ENCODE measurements at regions not wholly inside any gene's neighbourhood (a gene's known extent, or its start where the extent isn't known, plus 50 kb on each side); places are given as distances from the start of the nearest gene placed in this dataset.
A peak's percentile ranks its signal among the peaks of the same experiment; 100 is the strongest.

GRCh38 chr2:61700464-61700863 lies 153.4 kb downstream of the FAM161A start:
- no peak for DNase-seq (ENCODE audit: low read depth)
- H3K4me3 ChIP-seq (ENCODE audit: low read depth, low read length) = no peak overlapping the region
- no peak for TF ChIP-seq CTCF (conservative IDR thresholded peaks at IDR 0.05; ENCODE audit: low read depth, low read length)

GRCh38 chr2:61694312-61695274 lies 156.4 kb upstream of the XPO1 start:
- peak; percentile 72 for TF ChIP-seq CTCF (conservative IDR thresholded peaks at IDR 0.05; ENCODE audit: low read depth, low read length)
- peak overlapping the region; percentile 93 for H3K4me3 ChIP-seq (ENCODE audit: low read depth, low read length)
- peak; percentile 94 for DNase-seq (ENCODE audit: low read depth)

DNA sequence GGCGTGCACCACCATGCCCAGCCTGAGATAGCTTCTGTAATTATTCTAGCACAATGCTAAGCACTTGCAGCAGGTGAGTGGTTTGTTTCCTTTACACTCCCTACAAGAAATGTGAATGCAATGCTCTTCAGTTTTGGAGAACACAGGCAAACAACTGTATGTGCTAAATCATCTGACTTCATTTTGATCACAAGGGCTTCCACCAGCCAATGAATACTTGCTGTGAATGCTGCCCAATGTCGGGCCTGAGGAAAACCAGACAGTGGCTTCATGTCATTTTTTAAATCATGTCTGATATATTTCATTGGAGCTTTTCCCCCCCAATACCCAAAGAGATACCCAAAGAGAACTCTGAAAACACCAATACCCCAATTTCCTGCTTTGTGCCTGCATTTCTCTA lies 155.6 kb upstream of the XPO1 start:
- no peak for TF ChIP-seq CTCF (conservative IDR thresholded peaks at IDR 0.05; ENCODE audit: low read depth, low read length)
- DNase-seq (ENCODE audit: low read depth) = no peak
- no peak overlapping the region for H3K4me3 ChIP-seq (ENCODE audit: low read depth, low read length)

DNA sequence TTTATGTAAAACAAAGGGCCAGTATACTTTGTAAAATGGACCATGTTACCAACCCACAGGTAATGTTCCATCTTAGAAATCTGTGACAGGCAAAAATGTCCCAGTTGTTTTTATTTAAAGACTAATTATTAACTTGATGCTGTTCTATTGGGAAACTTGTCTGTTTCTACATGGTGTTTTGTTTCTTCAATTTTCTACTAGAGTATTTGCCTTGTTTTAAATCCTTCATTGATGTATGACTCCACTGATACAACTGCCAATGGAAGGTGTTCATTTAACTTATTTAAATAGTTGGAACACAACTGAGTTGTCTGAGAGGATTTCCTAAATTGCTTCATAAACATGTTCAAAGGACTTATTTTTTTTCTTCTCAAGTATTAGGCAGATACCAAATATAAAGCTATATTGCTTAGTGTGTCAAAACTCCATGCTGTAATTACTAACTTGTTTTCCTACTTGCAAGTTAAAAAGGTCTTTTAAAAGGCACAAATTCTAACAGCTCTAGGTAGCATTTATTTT lies 152.0 kb upstream of the XPO1 start:
- no peak for DNase-seq (ENCODE audit: low read depth)
- H3K4me3 ChIP-seq (ENCODE audit: low read depth, low read length) = no peak overlapping the region
- TF ChIP-seq CTCF (conservative IDR thresholded peaks at IDR 0.05; ENCODE audit: low read depth, low read length) = no peak

DNA sequence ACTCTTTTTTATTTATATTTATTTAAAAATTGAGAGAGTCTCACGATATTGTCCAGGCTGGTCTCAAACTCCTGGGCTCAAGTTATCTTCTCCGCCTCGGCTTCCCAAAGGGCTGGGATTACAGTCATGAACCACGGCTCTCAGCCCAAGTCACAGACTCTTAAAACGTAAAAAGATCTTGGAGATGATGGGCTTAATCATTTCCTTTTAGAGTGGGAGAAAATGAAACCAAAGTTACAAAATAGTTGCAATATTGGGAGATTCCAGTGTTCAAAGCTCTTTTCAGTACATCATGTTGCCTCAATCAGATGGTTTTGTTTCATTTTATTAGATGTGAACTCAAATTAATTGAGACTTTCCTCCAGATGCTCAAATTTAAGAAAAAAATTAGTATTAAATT lies 151.4 kb upstream of the XPO1 start:
- no peak overlapping the region for H3K4me3 ChIP-seq (ENCODE audit: low read depth, low read length)
- TF ChIP-seq CTCF (conservative IDR thresholded peaks at IDR 0.05; ENCODE audit: low read depth, low read length) = no peak
- DNase-seq (ENCODE audit: low read depth) = peak; percentile 48

GRCh38 chr2:61688369-61689334 lies 150.5 kb upstream of the XPO1 start:
- no peak overlapping the region for H3K4me3 ChIP-seq (ENCODE audit: low read depth, low read length)
- DNase-seq (ENCODE audit: low read depth) = no peak
- no peak for TF ChIP-seq CTCF (conservative IDR thresholded peaks at IDR 0.05; ENCODE audit: low read depth, low read length)

All from choroid plexus epithelial cell (primary cell).